Neural cell (in vitro differentiated cells): ENCODE measurements at regions not wholly inside any gene's neighbourhood (a gene's known extent, or its start where the extent isn't known, plus 50 kb on each side); places are given as distances from the start of the nearest gene placed in this dataset.
A peak's percentile ranks its signal among the peaks of the same experiment; 100 is the strongest.

Experiments used
- H2AFZ ChIP-seq: fragments of 200-600, 300-800 bp; sonication (generic), shearing (Covaris generic); 2 replicates; pipeline ENCODE4 v1.6.0; 2014; ENCODE audit warnings: low read depth, mild to moderate bottlenecking, antibody characterized with exemption, low read length, moderate library complexity
- H3F3A ChIP-seq: fragments of 200-600 bp; shearing (Covaris generic); 2 replicates; pipeline ENCODE4 v1.6.1; 2016; ENCODE audit warnings: mild to moderate bottlenecking, moderate library complexity, mixed read lengths, antibody characterized with exemption, low read length; ENCODE audit not compliant: insufficient read depth, poor library complexity, severe bottlenecking
- H3K27ac ChIP-seq: fragments of 200-600, 300-800 bp; sonication (generic), shearing (Covaris generic); 2 replicates; pipeline ENCODE4 v1.5.1; 2014; ENCODE audit warnings: mild to moderate bottlenecking, low read length, moderate library complexity
- H3K27me3 ChIP-seq: fragments of 300-800, 200-600 bp; sonication (generic), shearing (Covaris generic); 2 replicates; pipeline ENCODE4 v1.6.0; 2014; ENCODE audit warnings: mild to moderate bottlenecking, low read depth, low read length, moderate library complexity; ENCODE audit not compliant: insufficient read depth
- H3K36me3 ChIP-seq: fragments of 300-800, 200-600 bp; sonication (generic), shearing (Covaris generic); 2 replicates; pipeline ENCODE4 v1.5.1; 2014; ENCODE audit warnings: mild to moderate bottlenecking, antibody characterized with exemption, low read length, moderate library complexity; ENCODE audit not compliant: insufficient read depth
- H3K4me2 ChIP-seq: fragments of 300-800, 200-600 bp; sonication (generic), shearing (Covaris generic); 2 replicates; pipeline ENCODE4 v1.6.0; 2014; ENCODE audit warnings: mild to moderate bottlenecking, low read length
- H3K4me3 ChIP-seq: fragments of 300-800, 200-600 bp; sonication (generic), shearing (Covaris generic); 2 replicates; pipeline ENCODE4 v1.5.1; 2014; ENCODE audit warnings: mild to moderate bottlenecking, low read length, moderate library complexity
- H3K79me2 ChIP-seq: fragments of 200-600 bp; shearing (Covaris generic); replicated peaks from 2 replicates; pipeline ENCODE4 v1.6.0; 2014; ENCODE audit warnings: mild to moderate bottlenecking, low read length, moderate library complexity; ENCODE audit not compliant: insufficient read depth
- H3K9ac ChIP-seq: fragments of 300-800, 200-600 bp; sonication (generic), shearing (Covaris generic); 2 replicates; pipeline ENCODE4 v1.6.1; 2016; ENCODE audit warnings: mild to moderate bottlenecking, low read length, mixed read lengths
- H3K9me2 ChIP-seq: fragments of 200-600 bp; shearing (Covaris generic); 2 replicates; pipeline ENCODE4 v1.6.1; 2016; ENCODE audit warnings: mild to moderate bottlenecking, low read length, mixed read lengths; ENCODE audit not compliant: insufficient read depth
- H3K9me3 ChIP-seq: fragments of 200-600, 300-800 bp; sonication (generic), shearing (Covaris generic); 2 replicates; pipeline ENCODE4 v1.6.1; 2016; ENCODE audit warnings: mild to moderate bottlenecking, mixed run types, low read length, moderate library complexity, mixed read lengths
- H4K20me1 ChIP-seq: fragments of 200-600 bp; shearing (Covaris generic); 2 replicates; pipeline ENCODE4 v1.6.1; 2016; ENCODE audit warnings: mild to moderate bottlenecking, mixed run types; ENCODE audit not compliant: insufficient read depth
- EP300 ChIP-seq: fragments of 450-650 bp; conservative IDR thresholded peaks from 2 replicates; pipeline ENCODE4 v1.6.1; 2014; ENCODE audit warnings: antibody characterized with exemption, mild to moderate bottlenecking, moderate library complexity; ENCODE audit not compliant: poor library complexity, severe bottlenecking
- EZH2 ChIP-seq: fragments of 200-600, 300-800 bp; shearing (Covaris generic), sonication (generic); IDR thresholded peaks from 2 replicates; pipeline ENCODE4 v1.6.1; 2014; ENCODE audit warnings: antibody characterized with exemption, low read length, borderline replicate concordance, mild to moderate bottlenecking; ENCODE audit not compliant: insufficient read depth, poor library complexity, severe bottlenecking
- POLR2AphosphoS5 ChIP-seq: IDR thresholded peaks from 2 replicates; pipeline ENCODE4 v1.6.1; 2012
- RAD21 ChIP-seq: fragments of 450-650 bp; conservative IDR thresholded peaks from 2 replicates; pipeline ENCODE4 v1.6.1; 2014; ENCODE audit warnings: antibody characterized with exemption, mild to moderate bottlenecking, moderate library complexity
- REST ChIP-seq: IDR thresholded peaks from 2 replicates; pipeline ENCODE4 v1.6.1; 2012; ENCODE audit warnings: borderline replicate concordance
- SMC3 ChIP-seq: fragments of 450-650 bp; conservative IDR thresholded peaks from 2 replicates; pipeline ENCODE4 v1.6.1; 2014; ENCODE audit warnings: antibody characterized with exemption, mild to moderate bottlenecking, moderate library complexity; ENCODE audit not compliant: poor library complexity
- TAF1 ChIP-seq: IDR thresholded peaks from 2 replicates; pipeline ENCODE4 v1.6.1; 2012; ENCODE audit warnings: low read depth

GRCh38 chr5:38154615-38155204 is 103.6 kb upstream of the EGFLAM start:
- Histone ChIP-seq H4K20me1 (no peaks in the 10 kb centered on the region), H3K27me3 (no peaks in the 10 kb centered on the region), H3K4me2 (no peak overlapping the region), H3K79me2 (no peaks in the 10 kb centered on the region), H3K27ac (no peak overlapping the region), H3K36me3 (no peaks in the 10 kb centered on the region), H3F3A (no peaks in the 10 kb centered on the region), H3K9ac (no peak overlapping the region), H2AFZ (no peak overlapping the region), H3K4me3 (no peak overlapping the region), H3K9me2 (no peaks in the 10 kb centered on the region), H3K9me3 (no peaks in the 10 kb centered on the region)
- no peak for TF ChIP-seq SMC3

- no peaks in the 10 kb centered on the region for H3F3A ChIP-seq
- no peak for TF ChIP-seq POLR2AphosphoS5
- H4K20me1 ChIP-seq, result no peaks in the 10 kb centered on the region
- no peak overlapping the region for H3K27ac ChIP-seq
- H3K9me3 ChIP-seq, result no peaks in the 10 kb centered on the region
- no peak overlapping the region for H3K4me2 ChIP-seq
- H3K4me3 ChIP-seq, result peak overlapping the region; percentile 19
- no peak overlapping the region for H2AFZ ChIP-seq
- H3K36me3 ChIP-seq, result no peaks in the 10 kb centered on the region
- no peak overlapping the region for H3K9ac ChIP-seq
- H3K79me2 ChIP-seq, result no peaks in the 10 kb centered on the region
- no peaks in the 10 kb centered on the region for H3K9me2 ChIP-seq
- H3K27me3 ChIP-seq, result no peaks in the 10 kb centered on the region
Observed at GRCh38 chr5:38151878-38152277, 106.5 kb upstream of the EGFLAM start.

GRCh38 chr5:38149815-38150195 is 108.6 kb upstream of the EGFLAM start:
- Histone ChIP-seq H3K4me3 (no peak overlapping the region), H3K36me3 (no peaks in the 10 kb centered on the region), H3K79me2 (no peaks in the 10 kb centered on the region)

DNA sequence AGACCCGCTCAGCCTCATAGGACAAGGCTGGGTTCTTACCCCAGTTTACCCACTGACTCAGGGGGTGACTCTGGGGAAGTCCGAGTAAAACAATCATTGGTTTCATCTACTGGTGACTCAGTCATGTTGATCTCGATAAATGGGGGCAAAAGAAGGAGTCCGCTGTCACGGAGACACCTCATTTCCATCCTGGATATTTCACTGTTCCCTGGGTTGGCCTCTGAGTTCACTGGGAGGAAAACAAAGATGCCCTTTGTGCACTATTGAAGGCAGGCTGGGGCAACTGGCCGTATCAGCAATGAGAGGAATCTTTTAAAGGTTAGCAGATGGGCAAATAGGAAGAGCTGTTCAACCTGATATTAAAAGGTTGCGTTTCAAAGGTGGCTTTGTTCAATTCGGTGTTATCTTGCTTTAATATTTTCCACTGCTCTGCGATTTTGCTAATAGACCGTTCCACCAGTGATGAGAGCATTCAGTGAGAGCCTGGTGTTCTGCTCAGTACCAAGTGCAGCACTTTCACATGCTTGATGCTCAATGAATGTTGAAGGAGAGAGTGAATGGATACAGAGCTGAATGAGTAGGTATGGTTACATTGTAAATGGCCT is 110.2 kb upstream of the EGFLAM start:
- H3K9me3 ChIP-seq, result no peaks in the 10 kb centered on the region
- no peak for TF ChIP-seq EZH2
- no peak for TF ChIP-seq TAF1
- TF ChIP-seq POLR2AphosphoS5, result no peak
- TF ChIP-seq EP300, result no peak
- TF ChIP-seq RAD21, result no peak
- no peak for TF ChIP-seq SMC3
- TF ChIP-seq REST, result no peak
- no peak overlapping the region for H2AFZ ChIP-seq
- H3K79me2 ChIP-seq, result no peaks in the 10 kb centered on the region
- H3K9ac ChIP-seq, result no peak overlapping the region
- no peaks in the 10 kb centered on the region for H3F3A ChIP-seq
- no peaks in the 10 kb centered on the region for H3K36me3 ChIP-seq
- H3K27me3 ChIP-seq, result no peaks in the 10 kb centered on the region
- H3K4me3 ChIP-seq, result no peak overlapping the region
- no peaks in the 10 kb centered on the region for H3K9me2 ChIP-seq
- H3K27ac ChIP-seq, result no peak overlapping the region
- H3K4me2 ChIP-seq, result no peak overlapping the region
- no peaks in the 10 kb centered on the region for H4K20me1 ChIP-seq

More at GRCh38 chr5:38149815-38150195, 108.6 kb upstream of the EGFLAM start:
- Histone ChIP-seq H3F3A (no peaks in the 10 kb centered on the region), H3K9ac (no peak overlapping the region), H4K20me1 (no peaks in the 10 kb centered on the region), H3K9me3 (no peaks in the 10 kb centered on the region), H3K27ac (no peak overlapping the region), H3K27me3 (no peaks in the 10 kb centered on the region), H2AFZ (no peak overlapping the region), H3K4me2 (no peak overlapping the region), H3K9me2 (no peaks in the 10 kb centered on the region)
- TF ChIP-seq RAD21, result no peak
